BLaER1 treated with 17β-estradiol and CSF1 and Interleukin-3, amounts not matched to agents 10 nM and 100 nM (cell line): ENCODE measurements at regions not wholly inside any gene's neighbourhood (a gene's known extent, or its start where the extent isn't known, plus 50 kb on each side); places are given as distances from the start of the nearest gene placed in this dataset.
A peak's percentile ranks its signal among the peaks of the same experiment; 100 is the strongest.

Experiments
- H3K27ac ChIP-seq, 11 experiments: shearing (Covaris generic); formaldehyde crosslinking; 2 replicates each; pipeline ENCODE4 v1.8.1; 2022
- H3K27me3 ChIP-seq, 11 experiments: shearing (Covaris generic); formaldehyde crosslinking; 2 replicates each; pipeline ENCODE4 v1.8.1; 2022
- H3K36me3 ChIP-seq, 11 experiments: shearing (Covaris generic); formaldehyde crosslinking; 2 replicates each; pipeline ENCODE4 v1.8.1; 2022
- H3K4me1 ChIP-seq, 10 experiments: shearing (Covaris generic); formaldehyde crosslinking; 2 replicates each; pipeline ENCODE4 v1.8.1; 2022
- H3K4me2 ChIP-seq, 11 experiments: shearing (Covaris generic); formaldehyde crosslinking; 2 replicates each; pipeline ENCODE4 v1.8.1; 2022
- H3K4me3 ChIP-seq, 10 experiments: shearing (Covaris generic); formaldehyde crosslinking; 2 replicates each; pipeline ENCODE4 v1.8.1; 2022
- H3K9ac ChIP-seq, 11 experiments: shearing (Covaris generic); formaldehyde crosslinking; 2 replicates each; pipeline ENCODE4 v1.8.1; 2022
- H3K9me3 ChIP-seq, 11 experiments: shearing (Covaris generic); formaldehyde crosslinking; replicated peaks in 1 of 11; 2 replicates each; pipeline ENCODE4 v1.8.1; 2022
- H4K20me1 ChIP-seq, 11 experiments: shearing (Covaris generic); formaldehyde crosslinking; 2 replicates each; pipeline ENCODE4 v1.8.1; 2022
- Cebpa-rat ChIP-seq, 11 experiments: shearing (Covaris generic); IDR thresholded peaks; 2 replicates each; pipeline ENCODE4 v1.8.1; 2022

DNA sequence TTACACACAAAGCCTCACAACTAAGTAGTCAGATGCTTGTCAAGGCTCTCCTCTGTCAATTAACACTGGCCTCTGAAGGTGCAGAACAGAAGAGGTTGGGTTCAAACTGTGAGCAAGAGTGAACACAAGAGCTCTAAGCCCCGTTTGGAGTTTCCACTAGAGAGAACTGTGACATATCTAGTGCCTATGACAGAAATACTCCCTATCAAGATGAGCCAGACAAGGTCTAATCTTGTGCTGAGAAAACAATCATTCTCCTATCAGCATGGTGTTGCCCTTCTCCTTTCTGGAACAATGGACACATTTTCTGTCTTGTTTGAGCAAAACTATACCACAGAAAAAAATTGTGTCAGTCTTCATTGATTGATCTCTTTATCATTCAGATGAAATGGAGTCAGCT is 62.4 kb upstream of the CCDC71L start:
- no peaks in the 10 kb centered on the region for H3K36me3 ChIP-seq
- H3K4me2 ChIP-seq = no peak overlapping the region
- peaks cover 0 to 4% (median 0%) of the 10 kb centered on the region in 11 experiments; a peak in 4 of 22 replicates for H3K9me3 ChIP-seq
- H3K27me3 ChIP-seq = peaks cover 0 to 27% (median 0%) of the 10 kb centered on the region in 11 experiments; a peak in 4 of 22 replicates
- H3K4me1 ChIP-seq = peaks cover 8 to 46% (median 26%) of the 10 kb centered on the region in 10 experiments
- no peak for TF ChIP-seq Cebpa-rat (IDR thresholded peaks at IDR 0.05)
- H4K20me1 ChIP-seq = no peaks in the 10 kb centered on the region
- no peak overlapping the region for H3K27ac ChIP-seq
- no peak overlapping the region for H3K4me3 ChIP-seq
- H3K9ac ChIP-seq = no peak overlapping the region

DNA sequence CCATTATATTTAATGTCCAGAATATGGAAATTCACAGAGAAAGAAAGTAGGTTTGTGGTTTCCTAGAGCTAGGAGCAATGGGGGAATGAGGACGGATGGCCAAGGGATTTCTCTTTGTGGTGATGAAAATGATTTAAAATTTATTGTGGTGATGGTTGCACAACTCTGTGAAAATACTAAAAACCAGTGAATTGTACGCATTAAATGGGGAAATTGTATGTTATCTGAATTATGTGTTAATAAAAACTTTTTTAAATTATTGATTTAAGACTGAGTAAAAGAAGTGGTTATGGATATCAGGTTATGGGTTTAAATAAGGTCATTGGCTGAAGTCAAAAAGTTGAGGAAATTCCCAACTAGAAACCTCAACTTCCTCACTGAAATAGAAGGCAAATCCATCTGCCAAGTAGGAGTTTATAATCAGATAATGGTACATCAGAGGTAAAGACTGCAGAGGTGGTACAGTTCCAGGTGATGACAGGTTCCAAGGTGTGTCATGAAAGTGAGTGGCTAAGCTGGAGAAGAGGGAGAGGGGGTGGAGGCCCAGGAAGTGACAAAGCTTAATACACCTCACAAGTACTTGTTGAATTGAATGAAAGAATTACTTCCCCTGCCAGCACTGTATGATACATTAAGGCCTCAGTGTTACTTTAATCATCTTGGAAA is 68.9 kb upstream of the CCDC71L start:
- peaks cover 0 to 4% (median 0%) of the 10 kb centered on the region in 11 experiments; a peak in 5 of 22 replicates for H3K9me3 ChIP-seq
- H3K4me1 ChIP-seq = peaks cover 22 to 36% (median 29%) of the 10 kb centered on the region in 10 experiments
- peak overlapping the region in 7 of 11 experiments; percentile 23 to 86 (median 65); a peak in 10 of 22 replicates for H3K4me2 ChIP-seq
- no peaks in the 10 kb centered on the region for H3K36me3 ChIP-seq
- TF ChIP-seq Cebpa-rat (IDR thresholded peaks at IDR 0.05) = no peak
- peaks cover 0 to 21% (median 0%) of the 10 kb centered on the region in 11 experiments; a peak in 4 of 22 replicates for H3K27me3 ChIP-seq
- no peak overlapping the region for H3K27ac ChIP-seq
- H4K20me1 ChIP-seq = no peaks in the 10 kb centered on the region
- no peak overlapping the region for H3K4me3 ChIP-seq
- no peak overlapping the region for H3K9ac ChIP-seq

DNA sequence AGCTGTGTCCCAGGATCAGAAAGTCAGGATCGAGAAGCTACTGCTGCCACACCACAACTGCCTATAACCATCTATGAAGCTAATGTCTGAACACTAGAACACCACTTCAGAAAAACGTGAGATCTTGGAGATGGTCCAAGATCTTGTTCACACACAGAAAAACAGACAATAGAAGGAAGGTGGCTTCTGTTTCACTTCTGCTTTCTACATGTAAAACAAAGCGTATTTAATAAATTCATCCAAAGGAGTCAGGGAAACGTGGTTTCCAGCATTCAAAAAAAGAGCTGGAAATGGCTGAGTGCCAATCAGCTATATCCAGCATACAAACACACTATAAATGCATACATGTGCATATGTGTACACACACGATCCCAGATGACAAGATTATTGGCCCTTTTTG is 70.2 kb upstream of the CCDC71L start:
- peaks cover 22 to 36% (median 29%) of the 10 kb centered on the region in 10 experiments for H3K4me1 ChIP-seq
- no peak for TF ChIP-seq Cebpa-rat (IDR thresholded peaks at IDR 0.05)
- H4K20me1 ChIP-seq = no peaks in the 10 kb centered on the region
- peak overlapping the region in 2 of 11 experiments; percentile 10 to 30; a peak in 1 of 22 replicates for H3K9ac ChIP-seq
- H3K27ac ChIP-seq = peak overlapping the region in 7 of 11 experiments; percentile 0 to 45 (median 38); a peak in 11 of 22 replicates
- H3K27me3 ChIP-seq = peaks cover 0 to 21% (median 0%) of the 10 kb centered on the region in 11 experiments; a peak in 4 of 22 replicates
- no peaks in the 10 kb centered on the region for H3K36me3 ChIP-seq
- H3K4me3 ChIP-seq = no peak overlapping the region
- H3K4me2 ChIP-seq = peak overlapping the region; percentile 49 to 86 (median 72)
- H3K9me3 ChIP-seq = peaks cover 0 to 8% (median 0%) of the 10 kb centered on the region in 11 experiments; a peak in 5 of 22 replicates

DNA sequence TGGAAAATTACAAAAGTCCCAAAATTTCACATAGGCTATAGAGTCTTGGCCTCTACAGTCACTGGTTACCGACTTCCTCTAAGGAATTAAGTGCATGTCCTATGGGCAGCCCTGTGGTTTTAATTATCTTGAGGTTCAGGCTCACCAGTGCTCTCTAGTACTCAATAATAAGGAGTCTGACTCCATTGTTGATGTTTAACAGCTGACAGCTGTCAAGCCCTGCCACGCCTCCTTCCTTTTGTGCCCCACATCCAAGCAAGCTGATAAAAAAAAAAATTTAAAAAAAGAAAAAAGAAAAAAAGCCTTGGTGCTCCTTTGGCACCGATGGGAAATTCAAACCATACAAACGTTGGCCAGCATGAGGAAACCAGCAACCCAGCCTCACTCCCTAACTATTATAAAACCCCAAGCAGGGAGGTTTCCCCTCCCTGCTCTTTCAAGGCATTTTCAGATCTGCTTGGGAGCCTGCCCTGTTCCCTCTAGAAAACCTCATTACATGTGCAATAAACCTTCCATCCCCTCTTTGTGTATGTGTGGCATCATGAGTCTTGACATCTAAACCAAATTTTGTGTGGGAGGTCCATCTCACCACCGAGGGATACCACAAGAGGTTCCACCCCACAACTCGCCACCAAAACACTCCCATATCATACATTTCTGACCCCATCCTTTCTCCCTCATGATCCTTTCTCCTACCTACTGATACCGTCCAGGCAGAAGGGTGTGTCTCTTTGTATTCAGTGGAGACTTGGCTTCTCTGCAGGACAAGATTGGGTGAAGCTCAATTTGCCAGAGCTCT is 70.9 kb upstream of the CCDC71L start:
- no peak overlapping the region for H3K4me3 ChIP-seq
- H3K27me3 ChIP-seq = peaks cover 0 to 21% (median 0%) of the 10 kb centered on the region in 11 experiments; a peak in 4 of 22 replicates
- TF ChIP-seq Cebpa-rat (IDR thresholded peaks at IDR 0.05) = no peak
- H3K9ac ChIP-seq = peak overlapping the region in 2 of 11 experiments; percentile 10 to 30; a peak in 1 of 22 replicates
- H3K4me2 ChIP-seq = peak overlapping the region; percentile 49 to 86 (median 72)
- H3K36me3 ChIP-seq = no peaks in the 10 kb centered on the region
- no peaks in the 10 kb centered on the region for H4K20me1 ChIP-seq
- peak overlapping the region in 7 of 11 experiments; percentile 0 to 45 (median 23); a peak in 9 of 22 replicates for H3K27ac ChIP-seq
- H3K4me1 ChIP-seq = peaks cover 26 to 38% (median 32%) of the 10 kb centered on the region in 10 experiments
- H3K9me3 ChIP-seq = peaks cover 0 to 8% (median 0%) of the 10 kb centered on the region in 11 experiments; a peak in 5 of 22 replicates

DNA sequence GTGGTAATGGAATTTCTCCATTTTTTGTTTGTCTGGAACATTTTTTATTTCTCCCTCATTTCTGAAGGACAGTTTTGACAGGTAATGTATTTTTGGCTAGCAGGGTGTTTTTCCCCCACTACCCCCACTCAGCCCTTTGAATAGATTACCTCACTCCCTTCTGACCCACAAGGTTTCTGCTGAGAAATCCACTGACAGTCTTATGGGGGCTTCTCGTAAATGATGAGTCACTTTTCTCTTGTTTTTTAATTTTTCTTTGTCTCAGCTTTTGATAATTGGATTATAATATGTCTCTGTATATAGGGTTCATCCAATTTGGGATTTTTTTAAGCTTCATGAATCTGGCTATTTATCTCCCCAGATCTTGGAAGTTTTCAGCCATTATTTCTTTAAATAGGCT is 74.7 kb upstream of the CCDC71L start:
- Histone ChIP-seq H3K4me3 (no peak overlapping the region), H3K9me3 (peaks cover 0 to 8% (median 0%) of the 10 kb centered on the region in 11 experiments; a peak in 1 of 22 replicates), H3K27me3 (peaks cover 0 to 21% (median 0%) of the 10 kb centered on the region in 11 experiments; a peak in 4 of 22 replicates), H3K9ac (no peak overlapping the region), H3K4me2 (no peak overlapping the region), H3K27ac (no peak overlapping the region), H3K4me1 (peaks cover 24 to 27% (median 26%) of the 10 kb centered on the region in 10 experiments), H4K20me1 (no peaks in the 10 kb centered on the region), H3K36me3 (no peaks in the 10 kb centered on the region)
- TF ChIP-seq Cebpa-rat (IDR thresholded peaks at IDR 0.05) = no peak

GRCh38 chr7:106736123-106736507 is 75.2 kb upstream of the CCDC71L start:
- H3K9ac ChIP-seq = no peak overlapping the region
- H3K4me2 ChIP-seq = no peak overlapping the region

DNA sequence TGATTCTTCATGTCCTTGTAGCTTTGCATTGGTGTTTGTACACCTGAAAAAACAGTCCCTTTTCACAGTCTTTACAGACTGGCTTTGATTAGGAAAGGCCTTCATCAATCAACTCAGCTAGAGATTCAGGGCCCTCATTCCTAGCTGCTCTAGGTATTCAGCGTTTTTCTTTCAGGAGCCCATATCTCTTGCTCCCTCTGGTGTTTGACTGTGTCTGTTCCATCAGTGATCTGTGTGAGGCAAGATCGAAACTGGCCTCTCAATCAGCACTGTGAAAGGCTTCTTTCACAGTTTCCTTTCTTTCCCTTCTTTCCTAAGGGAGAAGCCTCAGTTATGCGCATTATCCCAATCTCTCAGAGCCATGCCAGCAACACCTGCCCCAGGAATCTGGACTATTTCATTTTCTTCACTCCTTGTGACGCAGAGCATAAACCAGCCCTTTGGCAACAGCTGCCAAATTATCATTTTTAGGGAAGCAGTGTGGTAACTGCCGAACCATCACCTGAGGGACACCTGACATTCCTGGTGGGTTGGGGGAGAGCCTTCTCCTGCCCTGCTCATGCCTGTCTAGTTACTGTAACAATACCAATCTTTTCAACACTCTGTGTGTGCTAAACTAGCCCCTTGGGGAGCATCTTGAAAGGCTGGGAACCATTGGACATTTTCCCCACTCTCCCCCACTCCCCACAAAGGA is 75.7 kb upstream of the CCDC71L start:
- H3K9me3 ChIP-seq = peaks cover 0 to 8% (median 0%) of the 10 kb centered on the region in 11 experiments; a peak in 1 of 22 replicates
- H3K4me3 ChIP-seq = no peak overlapping the region
- peak overlapping the region; percentile 13 to 79 (median 44); a peak in 18 of 22 replicates for H3K4me2 ChIP-seq
- H3K4me1 ChIP-seq = peaks cover 14 to 17% (median 16%) of the 10 kb centered on the region in 10 experiments
- H3K36me3 ChIP-seq = no peaks in the 10 kb centered on the region
- no peaks in the 10 kb centered on the region for H4K20me1 ChIP-seq
- H3K27ac ChIP-seq = peak overlapping the region in 4 of 11 experiments; percentile 5 to 42 (median 9); a peak in 4 of 22 replicates
- H3K9ac ChIP-seq = peak overlapping the region in 3 of 11 experiments; percentile 19 to 52 (median 41); a peak in 4 of 22 replicates
- peaks cover 0 to 21% (median 0%) of the 10 kb centered on the region in 11 experiments; a peak in 4 of 22 replicates for H3K27me3 ChIP-seq
- TF ChIP-seq Cebpa-rat (IDR thresholded peaks at IDR 0.05) = no peak

More at GRCh38 chr7:106736123-106736507, 75.2 kb upstream of the CCDC71L start:
- Histone ChIP-seq H3K9me3 (peaks cover 0 to 8% (median 0%) of the 10 kb centered on the region in 11 experiments; a peak in 1 of 22 replicates), H4K20me1 (no peaks in the 10 kb centered on the region), H3K4me3 (no peak overlapping the region), H3K4me1 (peaks cover 19 to 23% (median 21%) of the 10 kb centered on the region in 10 experiments), H3K27ac (no peak overlapping the region), H3K27me3 (peaks cover 0 to 21% (median 0%) of the 10 kb centered on the region in 11 experiments; a peak in 4 of 22 replicates), H3K36me3 (no peaks in the 10 kb centered on the region)
- no peak for TF ChIP-seq Cebpa-rat (IDR thresholded peaks at IDR 0.05)

- peaks cover 8 to 12% (median 11%) of the 10 kb centered on the region in 10 experiments for H3K4me1 ChIP-seq
- peaks cover 0 to 17% (median 0%) of the 10 kb centered on the region in 11 experiments; a peak in 4 of 22 replicates for H3K27me3 ChIP-seq
- no peaks in the 10 kb centered on the region for H3K36me3 ChIP-seq
- peak overlapping the region; percentile 13 to 79 (median 44); a peak in 15 of 22 replicates for H3K4me2 ChIP-seq
- TF ChIP-seq Cebpa-rat (IDR thresholded peaks at IDR 0.05) = no peak
- H3K9me3 ChIP-seq = peaks cover 0 to 8% (median 0%) of the 10 kb centered on the region in 11 experiments; a peak in 1 of 22 replicates
- H4K20me1 ChIP-seq = no peaks in the 10 kb centered on the region
- peak overlapping the region in 3 of 11 experiments; percentile 5 to 42 (median 8); a peak in 2 of 22 replicates for H3K27ac ChIP-seq
- H3K4me3 ChIP-seq = no peak overlapping the region
- H3K9ac ChIP-seq = 0 out of 22 replicates have a peak overlapping the region, but pooled peaks of 1 of the 11 experiments have one; percentile 41
These were observed 76.2 kb upstream of the CCDC71L start for GRCh38 chr7:106737202-106737562.
